Vagina (tissue), 2 donors: ENCODE measurements at regions not wholly inside any gene's neighbourhood (a gene's known extent, or its start where the extent isn't known, plus 50 kb on each side); places are given as distances from the start of the nearest gene placed in this dataset.

Experiments used
- DNase-seq, 2 donors: peaks; one replicate each; pipeline ENCODE4 v3.0.0-alpha.2; 2017; ENCODE audit errors: extremely low spot score in 2 of 2
- H3K27ac ChIP-seq: fragments of 200-600 bp; sonication (generic); one replicate; pipeline ENCODE4 v1.5.1; 2019
- H3K27me3 ChIP-seq: fragments of 200-600 bp; sonication (generic); one replicate; pipeline ENCODE4 v1.5.1; 2019
- H3K36me3 ChIP-seq, 2 donors: fragments of 200-600 bp; sonication (generic); one replicate each; pipeline ENCODE4 v1.5.1; 2017 to 2019
- H3K4me1 ChIP-seq: fragments of 200-600 bp; sonication (generic); one replicate; pipeline ENCODE4 v1.5.1; 2019
- H3K4me3 ChIP-seq, 2 donors: fragments of 200-600 bp; sonication (generic); 1 replicate in 1 of 2; 2 replicates in 1 of 2; pipeline ENCODE4 v1.5.1; 2016 to 2019
- H3K9me3 ChIP-seq: fragments of 200-600 bp; sonication (generic); one replicate; pipeline ENCODE4 v1.5.1; 2019
- POLR2A ChIP-seq, 2 donors: fragments of 450-650 bp; IDR thresholded peaks; one replicate each; pipeline ENCODE4 v1.6.1; 2017; ENCODE audit warnings: antibody characterized with exemption in 2 of 2, mild to moderate bottlenecking in 2 of 2, moderate library complexity in 2 of 2
- POLR2AphosphoS5 ChIP-seq, 2 donors: sonication (generic); formaldehyde crosslinking; IDR thresholded peaks; one replicate each; pipeline ENCODE4 v1.9.0; 2017; ENCODE audit warnings: antibody characterized with exemption in 2 of 2, mild to moderate bottlenecking in 2 of 2, low read depth in 1 of 2; ENCODE audit not compliant: insufficient read depth in 1 of 2
- intact Hi-C: fragments of 100-400 bp; cut with DNase I; formaldehyde crosslinking; loops from one replicate; pipeline ENCODE4 v1.15.1; 2023
- TF ChIP-seq, protein P1 (sequence below), 3 experiments: fragments of 450-650 bp in 2 of 3; fragments of 200-600 bp in 1 of 3; sonication (generic) in 1 of 3; IDR thresholded peaks; one replicate each; pipeline ENCODE4 v1.5.1; 2017 to 2019; ENCODE audit warnings: antibody characterized with exemption in 3 of 3, mild to moderate bottlenecking in 2 of 3, moderate library complexity in 2 of 3

DNA sequence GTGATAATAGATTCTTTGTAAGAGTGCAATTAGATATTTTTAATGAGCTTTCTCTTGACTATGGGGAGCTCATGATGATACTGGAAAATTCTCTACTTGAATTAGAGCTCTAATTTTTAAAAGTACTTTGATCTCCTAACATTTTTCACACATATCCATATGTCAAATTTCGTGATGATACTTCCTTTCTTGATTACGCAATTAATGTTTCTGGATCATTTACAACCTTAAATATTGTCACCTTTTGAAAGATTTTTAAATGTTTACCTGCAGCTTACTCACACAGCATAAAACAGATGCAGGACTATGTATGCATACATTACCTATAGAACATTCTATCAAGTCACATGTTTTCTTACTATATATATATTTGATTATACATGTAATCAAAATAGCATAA lies 598.5 kb upstream of the DSEL start:
- H3K36me3 ChIP-seq = no peaks in the 10 kb centered on the region
- H3K9me3 ChIP-seq = no peaks in the 10 kb centered on the region
- H3K4me3 ChIP-seq = no peak overlapping the region
- no peak for TF ChIP-seq POLR2AphosphoS5 (IDR thresholded peaks at IDR 0.05; ENCODE audit: insufficient read depth in 1 of 2, low read depth in 1 of 2)
- TF ChIP-seq, protein P1, sequence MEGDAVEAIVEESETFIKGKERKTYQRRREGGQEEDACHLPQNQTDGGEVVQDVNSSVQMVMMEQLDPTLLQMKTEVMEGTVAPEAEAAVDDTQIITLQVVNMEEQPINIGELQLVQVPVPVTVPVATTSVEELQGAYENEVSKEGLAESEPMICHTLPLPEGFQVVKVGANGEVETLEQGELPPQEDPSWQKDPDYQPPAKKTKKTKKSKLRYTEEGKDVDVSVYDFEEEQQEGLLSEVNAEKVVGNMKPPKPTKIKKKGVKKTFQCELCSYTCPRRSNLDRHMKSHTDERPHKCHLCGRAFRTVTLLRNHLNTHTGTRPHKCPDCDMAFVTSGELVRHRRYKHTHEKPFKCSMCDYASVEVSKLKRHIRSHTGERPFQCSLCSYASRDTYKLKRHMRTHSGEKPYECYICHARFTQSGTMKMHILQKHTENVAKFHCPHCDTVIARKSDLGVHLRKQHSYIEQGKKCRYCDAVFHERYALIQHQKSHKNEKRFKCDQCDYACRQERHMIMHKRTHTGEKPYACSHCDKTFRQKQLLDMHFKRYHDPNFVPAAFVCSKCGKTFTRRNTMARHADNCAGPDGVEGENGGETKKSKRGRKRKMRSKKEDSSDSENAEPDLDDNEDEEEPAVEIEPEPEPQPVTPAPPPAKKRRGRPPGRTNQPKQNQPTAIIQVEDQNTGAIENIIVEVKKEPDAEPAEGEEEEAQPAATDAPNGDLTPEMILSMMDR (IDR thresholded peaks at IDR 0.05) = no peak
- no peak for TF ChIP-seq POLR2A (IDR thresholded peaks at IDR 0.05)
- H3K27ac ChIP-seq = no peak overlapping the region
- no peak for DNase-seq
- no peaks in the 10 kb centered on the region for H3K4me1 ChIP-seq
- intact Hi-C loops = no loop called here
- H3K27me3 ChIP-seq = no peaks in the 10 kb centered on the region

DNA sequence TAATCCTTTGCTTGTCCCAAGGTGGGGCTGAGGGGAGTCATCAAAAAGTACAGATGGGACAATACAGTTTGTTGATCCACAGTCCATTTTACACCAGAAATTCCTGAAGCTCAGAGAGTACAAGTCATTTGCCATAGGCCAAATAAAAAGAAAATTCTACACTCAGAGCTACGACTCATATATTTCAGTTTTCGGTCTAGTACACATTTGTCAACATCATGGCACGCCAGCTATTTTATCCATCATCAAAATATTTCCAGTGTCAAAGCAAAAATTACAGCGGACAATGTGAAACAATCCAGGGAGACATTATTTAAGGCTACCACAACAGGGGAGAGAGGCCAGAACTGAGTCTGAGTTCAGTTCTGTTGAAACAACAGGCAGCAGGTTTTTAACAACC lies 587.5 kb upstream of the DSEL start:
- Histone ChIP-seq H3K36me3 (no peaks in the 10 kb centered on the region), H3K27ac (no peak overlapping the region), H3K4me3 (no peak overlapping the region), H3K4me1 (no peaks in the 10 kb centered on the region), H3K27me3 (no peaks in the 10 kb centered on the region), H3K9me3 (no peaks in the 10 kb centered on the region)
- DNase-seq = no peak
- TF ChIP-seq POLR2AphosphoS5 (IDR thresholded peaks at IDR 0.05; ENCODE audit: insufficient read depth in 1 of 2, low read depth in 1 of 2) (no peak), POLR2A (IDR thresholded peaks at IDR 0.05) (no peak)
- TF ChIP-seq, protein P1 (IDR thresholded peaks at IDR 0.05) = no peak
- intact Hi-C loops = no loop called here

DNA sequence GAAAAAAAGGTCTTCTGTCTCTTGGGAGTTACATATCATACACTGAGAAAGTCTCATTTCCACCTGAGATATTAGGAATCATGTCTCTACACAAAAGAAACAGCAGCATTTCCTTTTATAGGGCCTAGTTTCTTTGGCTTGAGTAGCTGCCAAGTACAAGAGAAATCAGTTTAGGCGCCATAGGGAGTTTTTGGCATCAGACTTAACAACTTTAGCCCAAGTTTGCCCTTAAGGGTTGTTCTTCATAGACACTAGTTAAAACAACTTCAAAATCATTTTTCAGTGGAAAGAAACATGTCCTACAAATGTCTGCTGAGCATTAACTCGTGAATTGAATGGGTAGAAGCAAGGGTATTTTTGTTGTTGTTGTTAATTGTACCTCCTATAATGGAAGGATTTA lies 587.0 kb upstream of the DSEL start:
- Histone ChIP-seq H3K27me3 (no peaks in the 10 kb centered on the region), H3K4me3 (no peak overlapping the region), H3K4me1 (no peaks in the 10 kb centered on the region), H3K9me3 (no peaks in the 10 kb centered on the region), H3K36me3 (no peaks in the 10 kb centered on the region), H3K27ac (no peak overlapping the region)
- TF ChIP-seq POLR2AphosphoS5 (IDR thresholded peaks at IDR 0.05; ENCODE audit: insufficient read depth in 1 of 2, low read depth in 1 of 2) (no peak), POLR2A (IDR thresholded peaks at IDR 0.05) (no peak)
- TF ChIP-seq, protein P1 (IDR thresholded peaks at IDR 0.05) = no peak
- intact Hi-C loops = no loop called here
- no peak for DNase-seq

DNA sequence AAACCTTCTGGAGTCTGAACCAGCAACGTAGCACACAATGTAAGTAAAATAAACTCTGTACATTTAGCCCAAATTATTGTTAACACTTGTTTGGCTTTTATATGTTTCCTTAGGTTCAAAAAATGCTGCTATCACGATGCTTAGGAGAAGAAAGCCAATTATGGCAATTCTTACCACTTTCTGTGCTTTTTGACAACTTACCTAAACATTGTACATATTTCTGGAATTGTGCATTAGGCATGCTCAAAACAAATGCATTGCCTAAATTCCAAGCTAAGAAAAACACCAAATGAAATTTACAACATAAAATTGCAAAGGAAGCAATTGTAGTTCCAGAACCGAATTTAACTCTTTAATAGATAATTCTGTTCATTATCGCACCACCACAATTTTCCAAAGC lies 585.6 kb upstream of the DSEL start:
- TF ChIP-seq, protein P1 (IDR thresholded peaks at IDR 0.05) = no peak
- TF ChIP-seq POLR2AphosphoS5 (IDR thresholded peaks at IDR 0.05; ENCODE audit: insufficient read depth in 1 of 2, low read depth in 1 of 2) (no peak), POLR2A (IDR thresholded peaks at IDR 0.05) (no peak)
- no peak overlapping the region for H3K27ac ChIP-seq
- H3K4me3 ChIP-seq = no peak overlapping the region
- intact Hi-C loops = no loop called here
- no peaks in the 10 kb centered on the region for H3K27me3 ChIP-seq
- no peak for DNase-seq
- no peaks in the 10 kb centered on the region for H3K9me3 ChIP-seq
- no peaks in the 10 kb centered on the region for H3K4me1 ChIP-seq
- no peaks in the 10 kb centered on the region for H3K36me3 ChIP-seq

DNA sequence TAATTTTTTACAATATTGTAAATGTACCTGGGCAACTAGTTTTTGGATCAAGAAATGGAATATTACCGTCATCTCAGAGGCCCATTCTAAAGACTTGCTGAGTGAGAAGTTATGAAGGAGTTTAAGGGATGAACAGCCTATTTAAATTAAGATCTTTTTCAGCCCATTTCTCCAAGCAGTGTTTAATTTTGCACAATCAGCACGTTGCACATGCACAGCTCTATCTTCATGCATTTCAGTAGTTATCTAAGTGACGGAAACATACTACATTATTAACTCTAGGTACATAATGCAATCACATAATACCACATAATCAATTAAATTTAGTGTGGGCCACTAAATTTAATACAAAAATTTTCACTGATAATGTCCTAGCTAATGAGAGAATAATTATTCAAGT lies 582.1 kb upstream of the DSEL start:
- H3K4me3 ChIP-seq = no peak overlapping the region
- no peaks in the 10 kb centered on the region for H3K36me3 ChIP-seq
- DNase-seq = no peak
- no peaks in the 10 kb centered on the region for H3K4me1 ChIP-seq
- no peaks in the 10 kb centered on the region for H3K27me3 ChIP-seq
- intact Hi-C loops = no loop called here
- no peaks in the 10 kb centered on the region for H3K9me3 ChIP-seq
- no peak overlapping the region for H3K27ac ChIP-seq
- TF ChIP-seq, protein P1 (IDR thresholded peaks at IDR 0.05) = no peak
- TF ChIP-seq POLR2AphosphoS5 (IDR thresholded peaks at IDR 0.05; ENCODE audit: insufficient read depth in 1 of 2, low read depth in 1 of 2) (no peak), POLR2A (IDR thresholded peaks at IDR 0.05) (no peak)
